ENCODE measurements at regions not wholly inside any gene's neighbourhood (a gene's known extent, or its start where the extent isn't known, plus 50 kb on each side); places are given as distances from the start of the nearest gene placed in this dataset.

- CTCF ChIA-PET, result no interaction called here
- no peaks in the 10 kb centered on the region for H3K36me3 Mint-ChIP-seq (ENCODE audit: low read depth)
These were observed 666.6 kb downstream of the CDH11 start for GRCh38 chr16:64455275-64455674.

GRCh38 chr16:64453646-64454045 lies 668.2 kb downstream of the CDH11 start:
- Mint-ChIP-seq H3K27ac (no peak overlapping the region), H3K4me1 (ENCODE audit: low read depth) (no peaks in the 10 kb centered on the region), H3K27me3 (ENCODE audit: low read depth) (no peaks in the 10 kb centered on the region), H3K36me3 (ENCODE audit: low read depth) (no peaks in the 10 kb centered on the region), H3K4me3 (no peak overlapping the region), H3K9me3 (peaks cover 5% of the 10 kb centered on the region)
- intact Hi-C loops (cut with micrococcal nuclease), result no loop called here
- CTCF ChIA-PET, result no interaction called here
- no peak for DNase-seq

More at GRCh38 chr16:64455275-64455674, 666.6 kb downstream of the CDH11 start:
- Mint-ChIP-seq H3K27me3 (ENCODE audit: low read depth) (no peaks in the 10 kb centered on the region), H3K4me3 (no peak overlapping the region), H3K27ac (no peak overlapping the region), H3K9me3 (peaks cover 14% of the 10 kb centered on the region), H3K4me1 (ENCODE audit: low read depth) (no peaks in the 10 kb centered on the region)
- DNase-seq, result no peak
- intact Hi-C loops (cut with micrococcal nuclease), result no loop called here

DNA sequence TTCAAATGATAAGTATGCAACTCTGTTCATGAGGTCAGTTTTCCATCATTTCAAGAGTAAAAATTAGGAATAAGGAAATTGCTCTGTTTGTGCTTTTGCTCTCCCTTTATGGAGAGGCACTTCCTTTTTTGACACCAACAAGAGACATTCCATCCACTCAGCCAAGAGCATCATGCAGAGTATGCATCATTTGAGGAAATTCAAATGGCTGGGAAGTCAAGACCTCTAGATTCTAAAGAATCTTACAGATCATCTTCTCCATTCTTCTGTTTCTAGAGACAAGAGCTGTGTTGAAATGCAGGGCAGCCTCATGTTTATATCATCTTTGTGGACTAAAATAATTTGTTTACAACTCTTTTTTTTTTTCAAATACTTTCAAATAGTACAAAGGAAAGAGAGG lies 669.4 kb downstream of the CDH11 start:
- no peaks in the 10 kb centered on the region for H3K27me3 Mint-ChIP-seq (ENCODE audit: low read depth)
- intact Hi-C loops (cut with micrococcal nuclease), result no loop called here
- no peak for DNase-seq
- no peak overlapping the region for H3K27ac Mint-ChIP-seq
- CTCF ChIA-PET, result no interaction called here
- no peak overlapping the region for H3K4me3 Mint-ChIP-seq
- no peaks in the 10 kb centered on the region for H3K36me3 Mint-ChIP-seq (ENCODE audit: low read depth)
- H3K4me1 Mint-ChIP-seq (ENCODE audit: low read depth), result no peaks in the 10 kb centered on the region
- H3K9me3 Mint-ChIP-seq, result peaks cover 8% of the 10 kb centered on the region

DNA sequence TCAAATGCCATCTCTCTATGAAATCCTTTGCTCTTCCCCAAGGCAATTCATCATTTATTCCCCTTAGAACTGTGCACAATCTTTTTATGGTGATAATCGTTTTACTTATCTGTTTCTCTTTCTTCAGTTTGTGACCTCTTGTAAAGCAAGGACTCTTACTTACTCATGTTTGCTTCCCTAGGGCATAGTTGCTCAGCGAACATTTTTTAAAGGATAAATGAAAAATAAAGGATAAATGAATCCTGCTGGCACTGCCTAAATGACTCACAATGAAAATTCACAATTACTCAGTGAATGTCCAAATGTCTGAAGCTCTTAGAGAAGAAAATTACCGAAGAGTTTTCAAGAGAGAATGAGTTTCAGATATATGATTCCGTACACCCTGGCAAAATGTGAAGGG lies 671.7 kb downstream of the CDH11 start:
- Mint-ChIP-seq H3K9me3 (peaks cover 6% of the 10 kb centered on the region), H3K36me3 (ENCODE audit: low read depth) (no peaks in the 10 kb centered on the region), H3K4me1 (ENCODE audit: low read depth) (no peaks in the 10 kb centered on the region), H3K27ac (no peak overlapping the region), H3K4me3 (no peak overlapping the region), H3K27me3 (ENCODE audit: low read depth) (no peaks in the 10 kb centered on the region)
- intact Hi-C loops (cut with micrococcal nuclease), result no loop called here
- CTCF ChIA-PET, result no interaction called here
- no peak for DNase-seq

DNA sequence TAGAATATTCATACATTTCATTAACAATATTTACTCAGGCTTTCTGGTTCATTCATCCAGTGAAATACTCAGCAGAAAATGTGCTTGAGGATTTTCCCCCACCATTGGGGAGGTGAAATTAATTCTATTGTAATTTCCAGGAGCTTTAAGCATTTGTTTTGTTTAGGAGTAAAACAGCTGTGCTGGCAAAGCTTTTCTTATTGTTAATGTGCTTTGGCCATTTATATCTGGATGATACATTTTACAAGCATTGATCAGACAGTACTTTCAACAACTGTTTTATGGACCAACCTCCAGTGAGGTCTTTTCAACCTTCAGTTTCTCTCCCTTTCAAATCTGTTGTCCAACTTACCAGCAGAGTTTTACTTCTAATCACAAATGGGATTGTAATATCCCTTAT lies 672.4 kb downstream of the CDH11 start:
- Mint-ChIP-seq H3K27ac (no peak overlapping the region), H3K9me3 (peaks cover 6% of the 10 kb centered on the region), H3K4me1 (ENCODE audit: low read depth) (no peaks in the 10 kb centered on the region), H3K4me3 (no peak overlapping the region), H3K27me3 (ENCODE audit: low read depth) (no peaks in the 10 kb centered on the region), H3K36me3 (ENCODE audit: low read depth) (no peaks in the 10 kb centered on the region)
- intact Hi-C loops (cut with micrococcal nuclease), result no loop called here
- DNase-seq, result no peak
- CTCF ChIA-PET, result no interaction called here

DNA sequence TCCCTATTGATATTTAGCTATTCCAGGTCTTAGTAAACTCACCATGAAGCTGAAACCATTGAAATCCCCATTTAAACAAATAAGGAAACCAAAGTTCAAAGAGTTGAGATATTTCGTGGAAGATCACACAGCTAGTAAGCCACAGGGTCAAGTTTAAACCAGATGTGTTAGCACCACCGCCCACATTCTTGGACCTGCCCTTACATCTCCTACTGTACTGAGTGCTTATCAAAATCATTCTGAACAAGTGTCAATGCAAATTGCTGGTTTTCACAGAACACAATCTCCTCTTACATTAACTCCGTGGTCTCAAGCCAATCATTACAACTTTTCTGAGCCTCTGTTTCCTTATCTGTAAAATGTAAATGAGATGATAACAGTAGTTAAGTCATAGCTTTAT lies 676.2 kb downstream of the CDH11 start:
- no peaks in the 10 kb centered on the region for H3K27me3 Mint-ChIP-seq (ENCODE audit: low read depth)
- no peak for DNase-seq
- no peak overlapping the region for H3K4me3 Mint-ChIP-seq
- no peaks in the 10 kb centered on the region for H3K4me1 Mint-ChIP-seq (ENCODE audit: low read depth)
- no peaks in the 10 kb centered on the region for H3K36me3 Mint-ChIP-seq (ENCODE audit: low read depth)
- no peak overlapping the region for H3K27ac Mint-ChIP-seq
- CTCF ChIA-PET, result no interaction called here
- peaks cover 4% of the 10 kb centered on the region for H3K9me3 Mint-ChIP-seq
- intact Hi-C loops (cut with micrococcal nuclease), result no loop called here

DNA sequence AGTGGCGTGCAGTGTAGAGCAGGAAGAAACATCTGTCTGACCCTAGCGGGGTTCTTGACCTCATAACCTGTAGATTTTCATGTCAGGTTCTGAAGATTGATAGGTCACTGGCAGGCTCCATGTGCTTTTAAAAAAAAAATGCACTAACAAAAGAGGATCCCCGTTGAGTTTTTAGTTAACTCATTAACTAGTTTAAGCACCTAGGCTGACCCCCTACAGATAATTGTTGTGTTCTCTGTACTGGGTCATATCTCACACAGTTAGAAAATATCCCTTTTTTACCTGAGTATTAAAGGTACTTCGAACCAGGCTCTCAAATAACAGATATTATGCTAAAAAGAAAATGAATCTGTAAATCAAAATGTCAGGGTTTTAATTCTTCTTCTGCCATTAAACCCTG lies 676.6 kb downstream of the CDH11 start:
- intact Hi-C loops (cut with micrococcal nuclease), result no loop called here
- no peaks in the 10 kb centered on the region for H3K4me1 Mint-ChIP-seq (ENCODE audit: low read depth)
- no peaks in the 10 kb centered on the region for H3K27me3 Mint-ChIP-seq (ENCODE audit: low read depth)
- H3K9me3 Mint-ChIP-seq, result peaks cover 4% of the 10 kb centered on the region
- CTCF ChIA-PET, result no interaction called here
- H3K4me3 Mint-ChIP-seq, result no peak overlapping the region
- no peak for DNase-seq
- H3K36me3 Mint-ChIP-seq (ENCODE audit: low read depth), result no peaks in the 10 kb centered on the region
- no peak overlapping the region for H3K27ac Mint-ChIP-seq

DNA sequence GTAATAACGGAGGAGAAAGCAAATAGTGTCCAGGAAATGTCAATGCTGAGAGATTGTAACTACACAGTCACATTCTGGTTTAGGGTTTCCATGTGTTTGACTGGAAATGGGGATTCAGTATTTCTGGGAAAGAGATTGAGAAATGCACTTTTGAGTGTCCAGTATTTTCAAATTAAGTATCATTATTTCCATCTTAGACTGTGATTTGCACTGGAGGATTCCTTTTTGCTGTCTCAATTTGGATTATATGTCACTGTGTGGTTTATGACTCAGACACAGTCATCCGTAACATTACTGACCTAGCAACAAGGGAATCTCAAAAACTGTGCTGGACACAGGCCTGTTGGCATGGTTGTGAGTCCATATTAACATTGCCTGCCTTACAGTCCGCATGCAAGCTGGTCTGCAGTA lies 681.4 kb downstream of the CDH11 start:
- H3K4me1 Mint-ChIP-seq (ENCODE audit: low read depth), result no peaks in the 10 kb centered on the region
- H3K9me3 Mint-ChIP-seq, result peaks cover 8% of the 10 kb centered on the region
- H3K27ac Mint-ChIP-seq, result no peak overlapping the region
- no peaks in the 10 kb centered on the region for H3K36me3 Mint-ChIP-seq (ENCODE audit: low read depth)
- CTCF ChIA-PET, result no interaction called here
- intact Hi-C loops (cut with micrococcal nuclease), result no loop called here
- no peaks in the 10 kb centered on the region for H3K27me3 Mint-ChIP-seq (ENCODE audit: low read depth)
- H3K4me3 Mint-ChIP-seq, result no peak overlapping the region
- DNase-seq, result no peak

- Mint-ChIP-seq H3K36me3 (ENCODE audit: low read depth) (no peaks in the 10 kb centered on the region), H3K9me3 (peaks cover 8% of the 10 kb centered on the region), H3K4me3 (no peak overlapping the region), H3K27me3 (ENCODE audit: low read depth) (no peaks in the 10 kb centered on the region), H3K4me1 (ENCODE audit: low read depth) (no peaks in the 10 kb centered on the region), H3K27ac (no peak overlapping the region)
- CTCF ChIA-PET, result no interaction called here
- intact Hi-C loops (cut with micrococcal nuclease), result no loop called here
- DNase-seq, result no peak
These were observed 681.9 kb downstream of the CDH11 start for GRCh38 chr16:64440005-64440404.

GRCh38 chr16:64437706-64438324 lies 684.0 kb downstream of the CDH11 start:
- Mint-ChIP-seq H3K27ac (no peak overlapping the region), H3K4me1 (ENCODE audit: low read depth) (no peaks in the 10 kb centered on the region), H3K9me3 (peaks cover 8% of the 10 kb centered on the region), H3K4me3 (no peak overlapping the region), H3K36me3 (ENCODE audit: low read depth) (no peaks in the 10 kb centered on the region), H3K27me3 (ENCODE audit: low read depth) (no peaks in the 10 kb centered on the region)
- DNase-seq, result no peak
- CTCF ChIA-PET, result interaction anchor here (0.7 kb wide), 1 partner anchor 398 kb away, joined by 3 read pairs; no protein-coding TSS in a partner anchor
- intact Hi-C loops (cut with micrococcal nuclease), result no loop called here

DNA sequence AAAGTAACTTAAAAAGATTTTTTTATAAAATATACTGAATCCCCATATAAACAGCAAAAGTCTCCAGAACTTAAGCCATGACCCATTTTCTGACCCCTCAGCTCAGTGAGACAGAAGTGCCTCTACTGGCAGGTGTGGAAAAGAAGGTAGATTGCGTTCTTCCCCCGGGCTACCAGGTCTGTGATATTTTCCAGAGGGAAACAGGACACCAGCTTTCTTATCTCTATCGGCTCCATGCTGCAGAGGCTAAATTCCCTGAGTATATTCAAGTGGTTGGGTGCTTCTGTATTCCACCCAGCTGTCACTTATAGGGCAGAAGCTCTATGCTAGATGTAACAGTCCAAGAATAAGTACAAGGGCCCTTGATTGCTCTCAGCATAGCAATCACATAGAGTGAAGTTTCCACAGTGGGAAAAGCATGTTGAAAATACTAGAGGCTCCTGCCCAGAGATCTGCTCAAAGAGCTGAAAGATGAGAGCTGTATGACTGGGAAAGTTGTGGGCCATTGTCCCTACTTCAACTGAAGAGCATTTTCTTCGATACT lies 687.3 kb downstream of the CDH11 start:
- intact Hi-C loops (cut with micrococcal nuclease), result no loop called here
- DNase-seq, result no peak
- no peaks in the 10 kb centered on the region for H3K4me1 Mint-ChIP-seq (ENCODE audit: low read depth)
- H3K4me3 Mint-ChIP-seq, result no peak overlapping the region
- peaks cover 17% of the 10 kb centered on the region for H3K9me3 Mint-ChIP-seq
- CTCF ChIA-PET, result no interaction called here
- no peaks in the 10 kb centered on the region for H3K27me3 Mint-ChIP-seq (ENCODE audit: low read depth)
- no peak overlapping the region for H3K27ac Mint-ChIP-seq
- no peaks in the 10 kb centered on the region for H3K36me3 Mint-ChIP-seq (ENCODE audit: low read depth)

DNA sequence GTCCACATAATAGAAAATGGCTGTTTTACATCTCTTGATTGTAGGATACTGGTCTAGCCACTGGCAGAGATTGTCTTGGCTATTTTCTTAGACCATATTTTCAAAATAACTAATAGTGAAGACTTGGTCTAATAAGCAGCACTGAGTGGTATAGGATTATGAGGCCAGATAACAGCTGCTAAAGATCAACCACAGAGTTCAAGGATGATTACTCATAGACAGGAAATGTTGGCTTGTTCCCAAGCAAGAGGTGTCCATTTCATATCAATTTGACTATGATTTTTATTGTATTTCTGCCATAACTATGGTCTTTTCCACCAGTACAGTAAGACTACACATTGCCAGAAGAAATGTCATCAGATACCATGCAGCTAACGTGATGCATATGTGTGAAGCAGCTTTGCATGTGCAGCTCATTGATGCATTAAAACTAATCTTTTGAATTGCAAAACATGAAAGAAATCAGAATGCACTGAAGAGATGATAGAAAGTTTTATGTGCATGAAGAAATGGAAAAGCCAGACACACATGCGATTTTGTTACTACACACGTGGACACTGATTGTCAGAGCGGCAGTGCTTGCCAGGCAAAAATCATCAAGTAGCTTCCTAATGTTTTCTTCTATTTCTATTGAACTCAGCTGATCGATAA lies 693.3 kb downstream of the CDH11 start:
- Mint-ChIP-seq H3K9me3 (peaks cover 18% of the 10 kb centered on the region), H3K27ac (no peak overlapping the region), H3K4me3 (no peak overlapping the region), H3K4me1 (ENCODE audit: low read depth) (no peaks in the 10 kb centered on the region), H3K27me3 (ENCODE audit: low read depth) (no peaks in the 10 kb centered on the region), H3K36me3 (ENCODE audit: low read depth) (no peaks in the 10 kb centered on the region)
- intact Hi-C loops (cut with micrococcal nuclease), result no loop called here
- CTCF ChIA-PET, result no interaction called here
- no peak for DNase-seq

- H3K9me3 Mint-ChIP-seq, result peaks cover 14% of the 10 kb centered on the region
- H3K36me3 Mint-ChIP-seq (ENCODE audit: low read depth), result no peaks in the 10 kb centered on the region
- H3K4me1 Mint-ChIP-seq (ENCODE audit: low read depth), result no peaks in the 10 kb centered on the region
- H3K4me3 Mint-ChIP-seq, result no peak overlapping the region
- H3K27ac Mint-ChIP-seq, result no peak overlapping the region
- intact Hi-C loops (cut with micrococcal nuclease), result no loop called here
- no peak for DNase-seq
- H3K27me3 Mint-ChIP-seq (ENCODE audit: low read depth), result no peaks in the 10 kb centered on the region
- CTCF ChIA-PET, result no interaction called here
These were observed 695.7 kb downstream of the CDH11 start for GRCh38 chr16:64426131-64426666.
